ENCODE measurements at regions not wholly inside any gene's neighbourhood (a gene's known extent, or its start where the extent isn't known, plus 50 kb on each side); places are given as distances from the start of the nearest gene placed in this dataset.

GRCh38 chr7:17599733-17600339 lies 301.4 kb downstream of the AHR start:
- DNase-seq = no peak
- no peak for ATAC-seq (ENCODE audit: low read depth in 2 of 2)
- H3K27me3 Mint-ChIP-seq = peaks cover 0 to 3% (median 0%) of the 10 kb centered on the region in 3 donors
- peaks cover 0 to 12% of the 10 kb centered on the region in 2 donors for H3K36me3 Mint-ChIP-seq
- H3K9me3 Mint-ChIP-seq = peaks cover 0 to 19% (median 9%) of the 10 kb centered on the region in 7 donors
- H3K4me3 Mint-ChIP-seq = no peak overlapping the region
- no peaks in the 10 kb centered on the region for H3K4me1 Mint-ChIP-seq
- H3K27ac Mint-ChIP-seq = no peak overlapping the region

- peaks cover 0 to 24% (median 12%) of the 10 kb centered on the region in 7 donors for H3K9me3 Mint-ChIP-seq
- no peaks in the 10 kb centered on the region for H3K4me1 Mint-ChIP-seq
- peaks cover 0 to 12% of the 10 kb centered on the region in 2 donors for H3K36me3 Mint-ChIP-seq
- H3K27ac Mint-ChIP-seq = no peak overlapping the region
- no peak for DNase-seq
- no peak overlapping the region for H3K4me3 Mint-ChIP-seq
- ATAC-seq (ENCODE audit: low read depth in 2 of 2) = no peak
- peaks cover 0 to 7% (median 0%) of the 10 kb centered on the region in 3 donors for H3K27me3 Mint-ChIP-seq
Observed at GRCh38 chr7:17600340-17600752, 301.9 kb downstream of the AHR start.

GRCh38 chr7:17601921-17602320 lies 303.5 kb downstream of the AHR start:
- Mint-ChIP-seq H3K4me1 (no peaks in the 10 kb centered on the region), H3K27me3 (peaks cover 0 to 7% (median 0%) of the 10 kb centered on the region in 3 donors), H3K36me3 (peaks cover 0 to 12% of the 10 kb centered on the region in 2 donors), H3K4me3 (no peak overlapping the region), H3K27ac (no peak overlapping the region), H3K9me3 (peaks cover 0 to 26% (median 12%) of the 10 kb centered on the region in 7 donors)
- ATAC-seq (ENCODE audit: low read depth in 2 of 2) = no peak
- DNase-seq = no peak

DNA sequence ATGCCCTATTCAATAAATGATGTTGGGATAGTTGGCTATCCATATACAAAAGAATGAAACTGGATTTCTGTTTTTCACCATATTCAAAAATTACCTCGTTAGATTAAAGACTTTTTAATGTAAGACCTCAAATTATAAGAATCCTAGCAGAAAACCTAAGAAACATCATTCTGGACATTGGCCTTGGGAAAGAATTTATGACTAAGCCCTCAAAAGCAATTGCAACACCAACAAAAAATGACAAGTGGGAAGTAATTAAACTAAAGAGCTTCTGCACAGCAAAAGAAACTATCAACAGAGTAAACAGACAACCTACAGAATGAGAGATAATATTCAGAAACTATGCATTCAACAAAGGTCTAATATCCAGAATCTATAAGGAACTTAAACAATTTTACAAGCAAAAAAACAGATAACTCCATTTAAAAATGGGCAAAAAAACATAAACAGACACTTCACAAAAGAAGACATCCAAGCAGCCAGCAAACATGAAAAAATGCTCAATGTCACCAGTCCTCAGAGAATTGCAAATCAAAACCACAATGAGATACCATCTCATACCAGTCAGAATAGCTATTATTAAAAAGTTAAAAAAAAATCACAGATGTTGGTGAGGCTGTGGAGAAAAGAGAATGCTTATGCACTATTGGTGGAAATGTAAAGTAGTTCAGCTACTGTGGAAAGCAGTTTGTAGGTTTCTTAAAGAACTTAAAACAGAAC lies 309.8 kb downstream of the AHR start:
- Mint-ChIP-seq H3K27me3 (peaks cover 0 to 7% (median 0%) of the 10 kb centered on the region in 3 donors), H3K4me1 (no peaks in the 10 kb centered on the region), H3K4me3 (no peak overlapping the region), H3K9me3 (peaks cover 0 to 23% (median 15%) of the 10 kb centered on the region in 7 donors), H3K36me3 (peaks cover 0 to 10% of the 10 kb centered on the region in 2 donors), H3K27ac (no peak overlapping the region)
- ATAC-seq (ENCODE audit: low read depth in 2 of 2) (no peak), DNase-seq (no peak)

DNA sequence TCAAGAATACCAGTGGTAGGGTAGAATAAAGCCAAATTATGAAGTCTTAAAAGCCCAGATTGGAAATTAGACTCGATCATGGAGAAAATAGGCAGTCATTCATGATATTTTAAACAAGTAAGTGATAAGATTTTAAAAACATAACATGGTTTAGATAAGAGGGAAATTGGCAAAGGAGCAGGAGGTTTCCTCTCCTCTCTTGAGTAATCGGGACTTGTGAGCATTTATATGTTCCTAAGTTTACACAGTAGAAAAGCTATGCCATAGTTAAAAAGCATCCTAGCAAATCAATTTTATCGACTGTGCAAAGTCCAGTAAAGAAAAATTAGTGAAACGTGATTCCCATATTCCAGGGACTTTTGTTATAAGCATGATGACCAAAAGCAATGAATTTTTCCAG lies 313.2 kb downstream of the AHR start:
- no peaks in the 10 kb centered on the region for H3K27me3 Mint-ChIP-seq
- ATAC-seq (ENCODE audit: low read depth in 2 of 2) (no peak), DNase-seq (no peak)
- no peaks in the 10 kb centered on the region for H3K4me1 Mint-ChIP-seq
- H3K27ac Mint-ChIP-seq = no peak overlapping the region
- no peak overlapping the region for H3K4me3 Mint-ChIP-seq
- peaks cover 0 to 4% (median 0%) of the 10 kb centered on the region in 7 donors for H3K9me3 Mint-ChIP-seq
- no peaks in the 10 kb centered on the region for H3K36me3 Mint-ChIP-seq

GRCh38 chr7:17613338-17614041 lies 315.0 kb downstream of the AHR start:
- Mint-ChIP-seq H3K4me3 (no peak overlapping the region), H3K27me3 (no peaks in the 10 kb centered on the region), H3K4me1 (no peaks in the 10 kb centered on the region), H3K9me3 (peaks cover 0 to 4% (median 0%) of the 10 kb centered on the region in 7 donors), H3K36me3 (no peaks in the 10 kb centered on the region), H3K27ac (no peak overlapping the region)
- ATAC-seq (ENCODE audit: low read depth in 2 of 2) = no peak
- no peak for DNase-seq

GRCh38 chr7:17617380-17617779 lies 318.9 kb downstream of the AHR start:
- ATAC-seq (ENCODE audit: low read depth in 2 of 2) = no peak
- H3K27ac Mint-ChIP-seq = no peak overlapping the region
- no peaks in the 10 kb centered on the region for H3K36me3 Mint-ChIP-seq
- no peak overlapping the region for H3K4me3 Mint-ChIP-seq
- H3K9me3 Mint-ChIP-seq = peaks cover 0 to 4% (median 0%) of the 10 kb centered on the region in 7 donors
- H3K27me3 Mint-ChIP-seq = no peaks in the 10 kb centered on the region
- no peaks in the 10 kb centered on the region for H3K4me1 Mint-ChIP-seq
- no peak for DNase-seq

DNA sequence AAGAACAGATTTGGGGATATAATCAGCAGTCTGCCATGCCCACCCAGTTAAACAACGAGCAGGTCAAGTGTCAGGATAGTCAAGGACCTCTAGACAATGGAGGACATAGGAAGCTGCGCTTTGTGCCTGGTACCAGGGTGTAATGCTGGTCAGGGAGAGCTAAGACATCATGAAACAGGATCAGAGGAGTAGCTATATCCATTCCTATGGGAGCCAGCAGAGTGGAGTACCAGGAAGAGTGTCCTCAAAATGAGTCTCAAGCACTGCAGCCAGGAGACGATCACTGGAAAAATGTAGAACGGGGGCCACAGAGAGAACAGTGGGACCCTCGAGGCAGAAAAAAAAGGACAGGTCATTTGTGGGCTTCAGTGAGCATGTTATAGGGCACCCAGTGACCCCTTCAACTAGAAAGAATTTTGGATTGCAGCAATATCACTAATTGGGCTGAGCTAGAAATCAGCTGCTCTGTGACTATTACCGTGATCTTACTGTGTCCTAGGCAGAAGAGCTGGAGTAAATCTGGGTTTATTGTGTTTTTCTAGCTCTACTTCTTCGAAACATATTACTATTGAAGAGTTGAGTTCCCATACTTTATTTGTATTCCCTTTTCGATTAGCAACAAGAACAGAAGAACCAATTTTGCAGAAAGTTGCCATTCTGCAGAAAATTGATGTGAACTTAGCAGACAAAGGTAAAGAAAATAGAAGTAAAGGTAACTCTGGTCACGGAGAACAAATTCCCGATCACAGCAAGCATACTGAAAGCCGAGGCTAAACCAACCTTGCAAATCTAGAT lies 319.6 kb downstream of the AHR start:
- no peak overlapping the region for H3K4me3 Mint-ChIP-seq
- H3K27me3 Mint-ChIP-seq = no peaks in the 10 kb centered on the region
- no peak for ATAC-seq (ENCODE audit: low read depth in 2 of 2)
- H3K9me3 Mint-ChIP-seq = peaks cover 0 to 4% (median 0%) of the 10 kb centered on the region in 7 donors
- no peaks in the 10 kb centered on the region for H3K36me3 Mint-ChIP-seq
- H3K27ac Mint-ChIP-seq = no peak overlapping the region
- DNase-seq = no peak
- no peaks in the 10 kb centered on the region for H3K4me1 Mint-ChIP-seq

DNA sequence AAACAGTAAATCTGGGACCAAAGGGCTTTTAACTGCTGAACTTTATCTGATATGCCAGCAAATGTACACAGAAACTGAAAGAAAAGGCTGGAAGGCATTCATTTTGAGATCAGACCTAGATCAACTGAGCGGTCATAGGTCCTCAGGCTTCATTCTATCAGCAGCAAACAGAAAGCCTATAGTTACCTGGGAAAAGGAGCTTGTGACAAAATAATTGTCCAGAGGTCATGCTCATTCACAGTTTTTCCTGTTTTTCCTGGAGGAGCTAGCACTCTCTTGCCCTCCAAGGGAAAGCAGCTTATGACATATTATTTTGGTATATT lies 320.2 kb downstream of the AHR start:
- Mint-ChIP-seq H3K9me3 (peaks cover 0 to 4% (median 0%) of the 10 kb centered on the region in 7 donors), H3K4me1 (no peaks in the 10 kb centered on the region), H3K4me3 (no peak overlapping the region), H3K36me3 (no peaks in the 10 kb centered on the region), H3K27ac (no peak overlapping the region), H3K27me3 (no peaks in the 10 kb centered on the region)
- no peak for DNase-seq
- ATAC-seq (ENCODE audit: low read depth in 2 of 2) = no peak

GRCh38 chr7:17619196-17619818 lies 320.9 kb downstream of the AHR start:
- H3K4me1 Mint-ChIP-seq = no peaks in the 10 kb centered on the region
- ATAC-seq (ENCODE audit: low read depth in 2 of 2) (no peak), DNase-seq (no peak)
- H3K9me3 Mint-ChIP-seq = peaks cover 0 to 4% (median 0%) of the 10 kb centered on the region in 7 donors
- no peaks in the 10 kb centered on the region for H3K36me3 Mint-ChIP-seq
- no peak overlapping the region for H3K4me3 Mint-ChIP-seq
- no peaks in the 10 kb centered on the region for H3K27me3 Mint-ChIP-seq
- H3K27ac Mint-ChIP-seq = no peak overlapping the region

DNA sequence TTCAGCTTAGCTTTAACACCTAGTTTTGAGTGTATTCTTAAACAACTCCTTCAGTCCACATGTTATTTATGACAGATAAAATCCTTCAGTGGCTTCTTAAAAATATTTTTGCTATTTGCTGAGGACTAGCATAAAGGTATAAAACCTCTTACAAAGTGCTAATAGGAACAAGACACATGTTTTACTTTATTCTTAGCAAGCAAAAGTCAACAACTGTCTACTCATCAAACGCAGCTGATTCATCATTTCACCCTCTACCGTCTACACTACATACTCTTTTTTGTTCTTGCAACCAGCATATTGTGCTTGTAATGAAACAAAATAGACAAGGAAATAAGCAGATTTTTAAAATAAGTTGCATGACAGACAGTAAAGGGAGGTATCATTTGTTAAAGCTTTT lies 319.7 kb downstream of the SNX13 start:
- Mint-ChIP-seq H3K36me3 (no peaks in the 10 kb centered on the region), H3K27ac (no peak overlapping the region), H3K27me3 (no peaks in the 10 kb centered on the region), H3K4me3 (no peak overlapping the region), H3K4me1 (no peaks in the 10 kb centered on the region), H3K9me3 (peaks cover 0 to 4% (median 0%) of the 10 kb centered on the region in 7 donors)
- no peak for ATAC-seq (ENCODE audit: low read depth in 2 of 2)
- DNase-seq = no peak

- no peak overlapping the region for H3K4me3 Mint-ChIP-seq
- no peaks in the 10 kb centered on the region for H3K4me1 Mint-ChIP-seq
- ATAC-seq (ENCODE audit: low read depth in 2 of 2) = no peak
- H3K27me3 Mint-ChIP-seq = no peaks in the 10 kb centered on the region
- H3K36me3 Mint-ChIP-seq = no peaks in the 10 kb centered on the region
- peaks cover 0 to 4% (median 0%) of the 10 kb centered on the region in 7 donors for H3K9me3 Mint-ChIP-seq
- no peak for DNase-seq
- no peak overlapping the region for H3K27ac Mint-ChIP-seq
Observed at GRCh38 chr7:17622451-17622850, 317.8 kb downstream of the SNX13 start.

DNA sequence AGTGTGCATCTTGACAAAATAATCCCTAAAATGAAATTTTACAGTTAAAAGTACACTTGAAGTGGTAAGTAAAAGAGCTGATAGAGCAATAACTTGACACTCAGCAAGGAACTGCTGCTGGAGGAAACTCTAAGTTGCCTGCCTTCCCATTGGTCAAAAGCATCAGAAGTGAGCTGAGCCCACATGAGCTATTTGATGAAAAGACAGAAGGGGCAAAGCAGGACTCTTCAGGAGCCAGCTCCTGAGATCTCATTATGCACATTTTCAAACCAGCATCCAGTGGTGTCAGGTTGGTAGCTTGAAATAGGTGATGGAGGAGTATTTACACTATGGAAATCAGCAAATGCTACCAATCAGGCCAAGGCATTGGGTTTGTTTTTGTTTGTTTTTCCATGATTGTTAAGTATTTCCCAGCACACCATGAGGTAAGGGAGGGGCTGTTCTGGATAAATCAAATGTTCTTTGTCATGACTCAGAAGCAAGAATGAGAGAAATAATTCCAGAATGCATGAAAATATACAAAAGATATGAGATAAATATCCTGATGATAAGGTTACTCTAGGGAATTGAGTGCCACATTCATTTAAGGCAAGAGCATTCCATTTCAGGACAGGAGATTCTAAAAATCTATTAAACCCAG lies 316.6 kb downstream of the SNX13 start:
- DNase-seq (no peak), ATAC-seq (ENCODE audit: low read depth in 2 of 2) (no peak)
- Mint-ChIP-seq H3K27me3 (no peaks in the 10 kb centered on the region), H3K4me1 (no peaks in the 10 kb centered on the region), H3K27ac (no peak overlapping the region), H3K9me3 (peaks cover 0 to 4% (median 0%) of the 10 kb centered on the region in 7 donors), H3K36me3 (no peaks in the 10 kb centered on the region), H3K4me3 (no peak overlapping the region)

Data from naive B cell (primary cell).